Fibroblast of mammary gland (primary cell): ENCODE measurements at regions not wholly inside any gene's neighbourhood (a gene's known extent, or its start where the extent isn't known, plus 50 kb on each side); places are given as distances from the start of the nearest gene placed in this dataset.

ENCODE experiments used
- DNase-seq: peaks from one replicate; pipeline ENCODE4 v3.0.0-alpha.2; 2010; ENCODE audit warnings: low read depth
- H3K4me3 ChIP-seq: 2 replicates; pipeline ENCODE4 v1.5.1; 2011; ENCODE audit warnings: low read depth, mild to moderate bottlenecking, low read length, moderate library complexity; ENCODE audit not compliant: control insufficient read depth
- CTCF ChIP-seq: conservative IDR thresholded peaks from 2 replicates; pipeline ENCODE4 v1.5.1; 2011; ENCODE audit warnings: low read depth, low read length, inconsistent platforms; ENCODE audit not compliant: control insufficient read depth, insufficient read depth

DNA sequence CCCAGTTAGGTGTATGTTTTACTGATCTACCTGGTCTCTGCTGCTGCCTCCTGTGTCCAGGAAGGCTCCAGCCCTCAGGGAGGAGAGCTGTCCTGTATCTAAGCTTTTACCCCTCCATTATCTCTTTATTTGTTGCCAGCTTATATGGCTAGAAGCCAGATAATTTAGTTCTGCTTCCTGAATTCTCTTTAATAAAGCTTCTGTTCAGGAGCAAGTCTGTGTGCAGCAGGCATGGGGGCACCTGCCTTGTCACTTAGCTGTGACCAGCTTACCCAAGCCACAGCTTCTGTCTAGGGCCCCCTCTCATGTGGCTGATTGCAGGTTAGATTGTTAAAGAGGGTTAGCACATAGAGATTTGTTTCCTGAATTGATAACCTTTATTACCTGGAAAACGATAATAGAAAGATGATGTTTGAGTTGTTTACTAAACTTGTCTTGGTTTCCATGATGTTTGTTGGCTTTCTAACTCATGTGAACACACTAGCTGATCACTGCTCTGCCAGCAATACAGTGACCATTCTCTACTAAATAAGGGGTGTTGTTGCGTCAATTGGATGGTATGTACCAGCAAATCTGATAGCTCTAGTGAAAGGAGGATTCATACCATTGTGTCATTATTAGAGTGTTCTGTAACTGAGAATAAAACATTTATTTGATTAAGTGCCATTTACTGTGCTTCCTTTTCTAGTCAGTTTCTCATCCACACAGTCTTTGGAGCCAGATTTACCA is 189.8 kb upstream of the ANK2 start:
- no peak for DNase-seq
- TF ChIP-seq CTCF = no peak
- no peak overlapping the region for H3K4me3 ChIP-seq

DNA sequence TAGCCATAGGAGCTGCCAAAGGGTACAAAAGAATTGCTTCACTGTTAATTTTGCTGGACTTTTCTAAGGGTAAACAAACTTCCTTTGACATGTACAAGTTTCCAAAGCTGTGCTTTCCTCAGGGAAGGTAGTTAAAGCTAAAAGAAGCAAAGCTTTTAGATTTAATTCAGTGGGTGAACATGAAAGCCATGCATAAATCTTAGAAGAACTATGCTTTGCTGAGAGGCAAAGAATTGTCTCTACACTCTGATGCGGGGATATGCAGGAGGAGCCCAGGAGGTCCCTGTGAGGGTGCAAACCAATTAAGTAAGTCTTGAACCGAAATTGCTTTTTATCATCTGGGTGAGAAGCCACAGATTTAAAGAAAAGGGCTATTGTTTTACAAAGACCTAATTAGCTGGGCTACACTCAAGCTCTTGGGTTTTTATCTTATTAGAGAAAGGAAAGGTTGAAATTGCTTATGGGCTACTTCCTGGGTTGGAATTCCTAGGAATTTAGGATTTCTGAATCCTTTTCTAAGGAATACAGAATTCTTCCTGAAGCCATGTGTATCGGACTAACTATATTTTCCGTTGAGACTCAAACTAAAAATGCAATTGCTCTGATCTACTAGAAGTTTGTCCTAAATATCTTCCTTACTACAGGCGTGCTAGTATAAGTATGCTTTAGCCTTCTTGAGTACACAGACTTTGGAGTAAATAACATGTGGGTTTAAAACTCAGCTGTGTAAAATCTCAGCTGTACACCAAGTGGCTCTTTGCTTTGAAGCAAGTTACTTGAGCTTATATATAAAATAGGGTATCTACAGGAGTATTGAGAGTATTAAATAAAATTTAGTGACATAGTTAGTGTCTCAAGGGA is 188.4 kb upstream of the ANK2 start:
- no peak for DNase-seq
- TF ChIP-seq CTCF = no peak
- no peak overlapping the region for H3K4me3 ChIP-seq

GRCh38 chr4:112861691-112862674 is 187.5 kb upstream of the ANK2 start:
- no peak for TF ChIP-seq CTCF
- DNase-seq = no peak
- no peak overlapping the region for H3K4me3 ChIP-seq

GRCh38 chr4:112865443-112865842 is 184.0 kb upstream of the ANK2 start:
- H3K4me3 ChIP-seq = no peak overlapping the region
- DNase-seq = peak; percentile 34
- no peak for TF ChIP-seq CTCF

GRCh38 chr4:112876316-112876715 is 173.1 kb upstream of the ANK2 start:
- no peak for DNase-seq
- TF ChIP-seq CTCF = no peak
- no peak overlapping the region for H3K4me3 ChIP-seq

DNA sequence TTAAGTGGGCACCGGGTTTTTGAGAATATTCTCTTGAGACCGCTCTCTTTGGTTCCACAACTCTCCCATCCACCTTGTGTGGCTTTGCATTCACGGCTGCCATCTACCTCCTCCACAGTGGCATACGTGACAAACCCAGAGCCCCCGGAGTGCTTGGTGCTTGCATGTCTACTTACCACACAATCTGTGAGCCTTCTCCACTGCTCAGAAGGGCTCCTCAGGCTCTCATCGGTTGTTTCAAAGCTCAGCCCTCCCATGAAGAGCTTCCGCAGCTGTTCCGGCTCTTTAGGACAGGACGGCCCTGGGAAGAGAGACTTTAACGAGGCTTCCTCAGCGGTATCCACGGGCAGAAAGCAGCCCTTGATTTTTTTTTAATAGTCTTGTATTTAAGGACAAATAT is 167.6 kb upstream of the ANK2 start:
- TF ChIP-seq CTCF = no peak
- H3K4me3 ChIP-seq = no peak overlapping the region
- no peak for DNase-seq
